GM12874 (cell line): ENCODE measurements at regions not wholly inside any gene's neighbourhood (a gene's known extent, or its start where the extent isn't known, plus 50 kb on each side); places are given as distances from the start of the nearest gene placed in this dataset.

ENCODE experiments used
- CTCF ChIP-seq: IDR thresholded peaks from 2 replicates; pipeline ENCODE4 v1.5.1; 2011; ENCODE audit warnings: low read depth, mild to moderate bottlenecking, control low read depth, low read length, moderate library complexity; ENCODE audit not compliant: insufficient read depth

- no peak for TF ChIP-seq CTCF
Measured at GRCh38 chr19:13693889-13694288, 70.4 kb upstream of the MRI1 start.

- TF ChIP-seq CTCF: no peak
Measured at GRCh38 chr19:13691569-13692435, 72.5 kb upstream of the MRI1 start.

GRCh38 chr19:13689085-13689484 is 75.2 kb upstream of the MRI1 start:
- no peak for TF ChIP-seq CTCF

- no peak for TF ChIP-seq CTCF
Measured at GRCh38 chr19:13684021-13684420, 80.3 kb upstream of the MRI1 start.

- no peak for TF ChIP-seq CTCF
Measured at GRCh38 chr19:13681509-13681908, 82.8 kb upstream of the MRI1 start.

GRCh38 chr19:13670846-13671245 is 93.5 kb upstream of the MRI1 start:
- TF ChIP-seq CTCF: no peak

- TF ChIP-seq CTCF: no peak
Measured at GRCh38 chr19:13669780-13670355, 94.5 kb upstream of the MRI1 start.
